ENCODE measurements at regions not wholly inside any gene's neighbourhood (a gene's known extent, or its start where the extent isn't known, plus 50 kb on each side); places are given as distances from the start of the nearest gene placed in this dataset.
"Not testable (repeated sequence)": the region's sequence is repeated elsewhere in the genome, so short reads cannot be mapped to it uniquely, and the experiment has no call there.

GRCh38 chr5:52024359-52024758 lies 641.1 kb downstream of the ISL1 start:
- no peak for DNase-seq

- DNase-seq, result not testable (repeated sequence)
Measured at GRCh38 chr5:52029836-52030235, 646.6 kb downstream of the ISL1 start.

- DNase-seq, result no peak
Measured at GRCh38 chr5:52041842-52042241, 658.6 kb downstream of the ISL1 start.

GRCh38 chr5:52043137-52043536 lies 659.9 kb downstream of the ISL1 start:
- no peak for DNase-seq

- DNase-seq, result peak; percentile 65
Measured at GRCh38 chr5:52043543-52043942, 660.3 kb downstream of the ISL1 start.

- no peak for DNase-seq
Measured at GRCh38 chr5:52051759-52052158, 668.5 kb downstream of the ISL1 start.

GRCh38 chr5:52063186-52063585 lies 679.9 kb downstream of the ISL1 start:
- no peak for DNase-seq

- no peak for DNase-seq
Measured at GRCh38 chr5:52065182-52065581, 681.9 kb downstream of the ISL1 start.

GRCh38 chr5:52069997-52070396 lies 686.7 kb downstream of the ISL1 start:
- DNase-seq, result no peak

- peak; percentile 9 for DNase-seq
Measured at GRCh38 chr5:52073993-52074689, 690.9 kb downstream of the ISL1 start.

GRCh38 chr5:52077941-52078815 lies 694.9 kb downstream of the ISL1 start:
- no peak for DNase-seq

- not testable (repeated sequence) for DNase-seq
Measured at GRCh38 chr5:52102311-52102710, 685.4 kb upstream of the ITGA1 start.

- no peak for DNase-seq
Measured at GRCh38 chr5:52107210-52107905, 680.4 kb upstream of the ITGA1 start.

- DNase-seq, result peak; percentile 33
Measured at GRCh38 chr5:52119768-52120167, 667.9 kb upstream of the ITGA1 start.

GRCh38 chr5:52132053-52132452 lies 655.7 kb upstream of the ITGA1 start:
- DNase-seq, result no peak

- DNase-seq, result no peak
Measured at GRCh38 chr5:52134013-52134650, 653.6 kb upstream of the ITGA1 start.

GRCh38 chr5:52139888-52140615 lies 647.7 kb upstream of the ITGA1 start:
- DNase-seq, result no peak

- peak; percentile 18 for DNase-seq
Measured at GRCh38 chr5:52148679-52149078, 639.0 kb upstream of the ITGA1 start.

GRCh38 chr5:52150501-52150900 lies 637.2 kb upstream of the ITGA1 start:
- no peak for DNase-seq

- DNase-seq, result not testable (repeated sequence)
Measured at GRCh38 chr5:52156809-52157208, 630.9 kb upstream of the ITGA1 start.

GRCh38 chr5:52165806-52166205 lies 621.9 kb upstream of the ITGA1 start:
- not testable (repeated sequence) for DNase-seq

- DNase-seq, result no peak
Measured at GRCh38 chr5:52173133-52173532, 614.6 kb upstream of the ITGA1 start.
